GM12878 (cell line): ENCODE measurements at regions not wholly inside any gene's neighbourhood (a gene's known extent, or its start where the extent isn't known, plus 50 kb on each side); places are given as distances from the start of the nearest gene placed in this dataset.

ENCODE experiments used
- ATAC-seq: fragments of 200-7000 bp; cut with Tn5 transposase; 3 replicates; pipeline ENCODE4 v1.9.1; 2020; ENCODE audit warnings: mild to moderate bottlenecking, moderate library complexity
- BruUV-seq: library from RNA; stranded (reverse); fragments of 400-500 nt; replicated peaks from 2 replicates; lab custom pipeline; 2021; lab: Mats Ljungman, UMichigan
- CTCF ChIA-PET: fragments of 300-600 bp; sonication (Branson Sonifier 250); formaldehyde crosslinking; extraction: SDS; loops from one replicate; lab custom pipeline; 2021; ENCODE audit warnings: inconsistent platforms; lab: Yijun Ruan, JAX
- POLR2A ChIA-PET: fragments of 350-600 bp; formaldehyde crosslinking; extraction: SDS; loops from one replicate; lab custom pipeline; 2021; ENCODE audit warnings: inconsistent platforms; lab: Charles Lee
- RAD21 ChIA-PET: fragments of 300-600 bp; sonication (Branson Sonifier 250); formaldehyde crosslinking; loops from one replicate; lab custom pipeline; 2023; ENCODE audit warnings: antibody characterized with exemption; ENCODE audit not compliant: unreplicated experiment; lab: Charles Lee
- SMC1A ChIA-PET: fragments of 300-600 bp; sonication (Branson Sonifier 250); formaldehyde crosslinking; loops from one replicate; lab custom pipeline; 2023; ENCODE audit not compliant: unreplicated experiment, uncharacterized antibody; lab: Charles Lee
- DNase-seq: peaks from one replicate; pipeline ENCODE4 v3.0.0-alpha.2; 2011; ENCODE audit warnings: low read depth, low spot score
- FAIRE-seq: peaks from 3 replicates; lab custom pipeline; 2011; peaks lifted over from hg19 to GRCh38; lab: Jason Lieb, UNC
- H2AFZ ChIP-seq: 2 replicates; pipeline ENCODE4 v1.6.0; 2011; ENCODE audit warnings: low read depth, low read length, control low read depth; ENCODE audit not compliant: control insufficient read depth
- H3K27ac ChIP-seq: 2 replicates; pipeline ENCODE4 v1.5.1; 2011; ENCODE audit warnings: control low read depth; ENCODE audit not compliant: control insufficient read depth, insufficient read depth
- H3K27me3 ChIP-seq, 2 experiments: replicated peaks in 1 of 2; 2 replicates each; pipeline versions ENCODE4 v1.6.0 to v1.6.1; 2011; ENCODE audit warnings: low read length in 1 of 2; ENCODE audit not compliant: control insufficient read depth in 2 of 2, insufficient read depth in 2 of 2
- H3K36me3 ChIP-seq, 2 experiments: 2 replicates each; pipeline ENCODE4 v1.5.1; 2011; ENCODE audit warnings: low read length in 1 of 2; ENCODE audit not compliant: control insufficient read depth in 2 of 2, insufficient read depth in 2 of 2
- H3K4me1 ChIP-seq: 2 replicates; pipeline ENCODE4 v1.6.1; 2011; ENCODE audit warnings: mild to moderate bottlenecking, low read length, moderate library complexity, mixed read lengths; ENCODE audit not compliant: control insufficient read depth, insufficient read depth
- H3K4me2 ChIP-seq: 2 replicates; pipeline ENCODE4 v1.6.0; 2011; ENCODE audit warnings: control low read depth; ENCODE audit not compliant: control insufficient read depth, insufficient read depth
- H3K4me3 ChIP-seq: fragments of 200-600 bp; sonication (generic); 2 replicates; pipeline ENCODE4 v1.5.1; 2016
- H3K79me2 ChIP-seq: 2 replicates; pipeline ENCODE4 v1.6.0; 2011; ENCODE audit warnings: low read length; ENCODE audit not compliant: control insufficient read depth, insufficient read depth
- H3K9ac ChIP-seq: 2 replicates; pipeline ENCODE4 v1.8.0; 2011; ENCODE audit warnings: low read length, control low read depth, mixed read lengths; ENCODE audit not compliant: control insufficient read depth, insufficient read depth
- H3K9me3 ChIP-seq: replicated peaks from 3 replicates; pipeline ENCODE4 v1.5.1; 2011; ENCODE audit warnings: mild to moderate bottlenecking, low read length; ENCODE audit not compliant: control insufficient read depth, insufficient read depth
- H4K20me1 ChIP-seq: 2 replicates; pipeline ENCODE4 v1.6.0; 2011; ENCODE audit not compliant: control insufficient read depth, insufficient read depth
- ATF7 ChIP-seq: fragments of 450-650 bp; IDR thresholded peaks from 2 replicates; pipeline ENCODE4 v1.6.1; 2016; ENCODE audit warnings: low read depth, mild to moderate bottlenecking
- CREB1 ChIP-seq: IDR thresholded peaks from 2 replicates; pipeline ENCODE4 v1.6.1; 2012; ENCODE audit warnings: low read depth, mild to moderate bottlenecking, inconsistent platforms
- EP300 ChIP-seq, 2 experiments: fragments of 150-350 bp in 1 of 2; IDR thresholded peaks; 2 replicates each; pipeline ENCODE4 v1.6.1; 2011 to 2012; ENCODE audit warnings: low read depth in 2 of 2, low read length in 2 of 2, borderline replicate concordance in 1 of 2, improper control_type of control experiment in 1 of 2, inconsistent platforms in 1 of 2; ENCODE audit not compliant: control insufficient read depth in 1 of 2
- MTA3 ChIP-seq: IDR thresholded peaks from 2 replicates; pipeline ENCODE4 v1.6.1; 2012; ENCODE audit warnings: low read length, inconsistent platforms, borderline replicate concordance
- NR2F1 ChIP-seq: fragments of 450-650 bp; conservative IDR thresholded peaks from 2 replicates; pipeline ENCODE4 v1.6.1; 2017; ENCODE audit warnings: mild to moderate bottlenecking
- PAX5 ChIP-seq: IDR thresholded peaks from 2 replicates; pipeline ENCODE4 v1.6.1; 2011; ENCODE audit warnings: low read depth, low read length, borderline replicate concordance
- RCOR1 ChIP-seq: conservative IDR thresholded peaks from 2 replicates; pipeline ENCODE4 v1.6.1; 2012; ENCODE audit warnings: low read depth, low read length, improper control_type of control experiment
- STAT1 ChIP-seq: fragments of 450-650 bp; conservative IDR thresholded peaks from 2 replicates; pipeline ENCODE4 v1.6.1; 2014; ENCODE audit warnings: antibody characterized with exemption, mild to moderate bottlenecking
- STAT3 ChIP-seq: IDR thresholded peaks from 2 replicates; pipeline ENCODE4 v1.6.1; 2011; ENCODE audit warnings: low read depth, low read length, improper control_type of control experiment
- ZNF274 ChIP-seq: IDR thresholded peaks from one replicate; pipeline ENCODE4 v1.8.0; 2011; ENCODE audit not compliant: insufficient read length, insufficient read depth
- in situ Hi-C: fragments of 300-500 bp; cut with MboI; formaldehyde crosslinking; loops from 9 replicates; pipeline ENCODE4 v1.14.3; 2018; ENCODE audit warnings: mixed read lengths
- intact Hi-C: fragments of 100-400 bp; cut with micrococcal nuclease; formaldehyde crosslinking; loops from one replicate; pipeline ENCODE4 v1.14.2; 2022; ENCODE audit not compliant: unreplicated experiment
- TF ChIP-seq, protein P1 (sequence below): fragments of 450-650 bp; formaldehyde crosslinking; IDR thresholded peaks from 2 replicates; pipeline ENCODE4 v1.4.0; 2022; ENCODE audit warnings: mild to moderate bottlenecking, moderate library complexity
- TF ChIP-seq, protein P2 (sequence below): fragments of 450-650 bp; IDR thresholded peaks from 2 replicates; pipeline ENCODE4 v1.6.1; 2018; ENCODE audit warnings: borderline replicate concordance, mild to moderate bottlenecking; ENCODE audit not compliant: partially characterized antibody
- TF ChIP-seq, protein P3 (sequence below): fragments of 450-650 bp; formaldehyde crosslinking; IDR thresholded peaks from 2 replicates; pipeline ENCODE4 v1.4.0; 2020; ENCODE audit warnings: mild to moderate bottlenecking, moderate library complexity

DNA sequence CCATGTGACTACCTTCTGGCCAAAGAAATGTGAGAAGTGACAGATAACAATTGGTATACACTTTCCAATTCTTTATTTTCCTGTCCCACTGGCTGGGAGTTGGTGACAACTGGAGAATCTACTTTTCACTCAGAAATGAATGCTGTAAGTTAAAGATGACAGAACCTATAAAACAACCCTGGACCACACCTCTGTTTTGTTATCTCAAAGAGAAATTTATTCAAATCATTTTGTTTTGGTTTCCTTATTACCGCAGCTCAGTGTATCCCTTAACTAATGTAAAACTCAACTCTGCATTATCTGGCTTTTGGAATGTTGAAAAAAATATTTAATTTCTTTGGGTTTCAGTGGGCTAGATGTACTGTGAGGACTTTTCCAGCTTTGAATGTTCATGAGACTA, 469.8 kb downstream of the PCDH7 start (continued):
- TF ChIP-seq, protein P1, sequence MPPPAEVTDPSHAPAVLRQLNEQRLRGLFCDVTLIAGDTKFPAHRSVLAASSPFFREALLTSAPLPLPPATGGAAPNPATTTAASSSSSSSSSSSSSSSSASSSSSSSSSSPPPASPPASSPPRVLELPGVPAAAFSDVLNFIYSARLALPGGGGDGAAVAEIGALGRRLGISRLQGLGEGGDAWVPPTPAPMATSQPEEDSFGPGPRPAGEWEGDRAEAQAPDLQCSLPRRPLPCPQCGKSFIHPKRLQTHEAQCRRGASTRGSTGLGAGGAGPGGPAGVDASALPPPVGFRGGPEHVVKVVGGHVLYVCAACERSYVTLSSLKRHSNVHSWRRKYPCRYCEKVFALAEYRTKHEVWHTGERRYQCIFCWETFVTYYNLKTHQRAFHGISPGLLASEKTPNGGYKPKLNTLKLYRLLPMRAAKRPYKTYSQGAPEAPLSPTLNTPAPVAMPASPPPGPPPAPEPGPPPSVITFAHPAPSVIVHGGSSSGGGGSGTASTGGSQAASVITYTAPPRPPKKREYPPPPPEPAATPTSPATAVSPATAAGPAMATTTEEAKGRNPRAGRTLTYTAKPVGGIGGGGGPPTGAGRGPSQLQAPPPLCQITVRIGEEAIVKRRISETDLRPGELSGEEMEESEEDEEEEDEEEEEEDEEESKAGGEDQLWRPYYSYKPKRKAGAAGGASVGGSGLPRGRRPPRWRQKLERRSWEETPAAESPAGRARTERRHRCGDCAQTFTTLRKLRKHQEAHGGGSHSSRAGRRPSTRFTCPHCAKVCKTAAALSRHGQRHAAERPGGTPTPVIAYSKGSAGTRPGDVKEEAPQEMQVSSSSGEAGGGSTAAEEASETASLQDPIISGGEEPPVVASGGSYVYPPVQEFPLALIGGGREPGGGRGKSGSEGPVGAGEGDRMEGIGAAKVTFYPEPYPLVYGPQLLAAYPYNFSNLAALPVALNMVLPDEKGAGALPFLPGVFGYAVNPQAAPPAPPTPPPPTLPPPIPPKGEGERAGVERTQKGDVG: no peak
- TF ChIP-seq PAX5 (no peak), EP300 (IDR thresholded peaks at IDR 0.05; ENCODE audit: borderline replicate concordance in 1 of 2, control insufficient read depth in 1 of 2, low read depth in 2 of 2, low read length in 2 of 2) (no peak)

DNA sequence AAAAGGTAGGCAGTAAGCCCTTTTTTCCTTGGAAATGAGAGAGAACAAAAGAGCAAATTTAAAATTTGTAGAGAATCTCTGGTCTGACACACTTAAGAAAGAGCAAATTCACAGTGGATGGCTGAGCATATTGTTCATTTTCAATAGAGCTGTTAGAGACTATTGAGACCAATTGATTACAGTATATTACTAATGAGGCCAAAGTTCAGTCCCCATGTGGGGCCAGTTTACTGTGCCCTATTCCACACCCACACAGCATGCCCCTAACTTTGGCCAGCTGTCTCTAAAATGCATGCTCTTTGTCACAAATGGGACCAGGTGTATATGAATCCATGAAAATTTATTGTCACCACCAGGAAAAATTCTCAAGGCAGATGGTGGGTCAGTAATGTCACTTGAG, 470.5 kb downstream of the PCDH7 start:
- Histone ChIP-seq H3K36me3 (no peaks in the 10 kb centered on the region), H3K79me2 (no peaks in the 10 kb centered on the region), H3K9me3 (no peaks in the 10 kb centered on the region; the same call in 2 of the 3 replicates), H3K27ac (no peak overlapping the region), H4K20me1 (no peaks in the 10 kb centered on the region), H2AFZ (no peak overlapping the region), H3K4me2 (no peak overlapping the region), H3K4me1 (no peaks in the 10 kb centered on the region), H3K9ac (no peak overlapping the region), H3K4me3 (no peak overlapping the region), H3K27me3 (no peaks in the 10 kb centered on the region)
- DNase-seq: no peak
- RAD21 ChIA-PET: no interaction called here
- CTCF ChIA-PET: interaction anchor here (1.1 kb wide), 2 partner anchors 11 to 30 kb away, joined by 3 read pairs; no protein-coding TSS in a partner anchor
- POLR2A ChIA-PET: no interaction called here
- no peak for FAIRE-seq
- no TSS peak for BruUV-seq
- ATAC-seq: no peak
- SMC1A ChIA-PET: interaction anchor here (0.9 to 1.2 kb wide), 2 partner anchors 11 to 18 kb away, joined by 3 read pairs; no protein-coding TSS in a partner anchor
- intact Hi-C loops (no loop called here), in situ Hi-C loops (no loop called here)
- TF ChIP-seq MTA3 (no peak), STAT1 (no peak), NR2F1 (no peak), ZNF274 (no peak), CREB1 (no peak), STAT3 (no peak), ATF7 (no peak), RCOR1 (no peak)
- TF ChIP-seq, protein P2, sequence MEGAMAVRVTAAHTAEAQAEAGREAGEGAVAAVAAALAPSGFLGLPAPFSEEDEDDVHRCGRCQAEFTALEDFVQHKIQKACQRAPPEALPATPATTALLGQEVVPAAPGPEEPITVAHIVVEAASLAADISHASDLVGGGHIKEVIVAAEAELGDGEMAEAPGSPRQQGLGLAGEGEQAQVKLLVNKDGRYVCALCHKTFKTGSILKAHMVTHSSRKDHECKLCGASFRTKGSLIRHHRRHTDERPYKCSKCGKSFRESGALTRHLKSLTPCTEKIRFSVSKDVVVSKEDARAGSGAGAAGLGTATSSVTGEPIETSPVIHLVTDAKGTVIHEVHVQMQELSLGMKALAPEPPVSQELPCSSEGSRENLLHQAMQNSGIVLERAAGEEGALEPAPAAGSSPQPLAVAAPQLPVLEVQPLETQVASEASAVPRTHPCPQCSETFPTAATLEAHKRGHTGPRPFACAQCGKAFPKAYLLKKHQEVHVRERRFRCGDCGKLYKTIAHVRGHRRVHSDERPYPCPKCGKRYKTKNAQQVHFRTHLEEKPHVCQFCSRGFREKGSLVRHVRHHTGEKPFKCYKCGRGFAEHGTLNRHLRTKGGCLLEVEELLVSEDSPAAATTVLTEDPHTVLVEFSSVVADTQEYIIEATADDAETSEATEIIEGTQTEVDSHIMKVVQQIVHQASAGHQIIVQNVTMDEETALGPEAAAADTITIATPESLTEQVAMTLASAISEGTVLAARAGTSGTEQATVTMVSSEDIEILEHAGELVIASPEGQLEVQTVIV: no peak
- TF ChIP-seq, protein P3, sequence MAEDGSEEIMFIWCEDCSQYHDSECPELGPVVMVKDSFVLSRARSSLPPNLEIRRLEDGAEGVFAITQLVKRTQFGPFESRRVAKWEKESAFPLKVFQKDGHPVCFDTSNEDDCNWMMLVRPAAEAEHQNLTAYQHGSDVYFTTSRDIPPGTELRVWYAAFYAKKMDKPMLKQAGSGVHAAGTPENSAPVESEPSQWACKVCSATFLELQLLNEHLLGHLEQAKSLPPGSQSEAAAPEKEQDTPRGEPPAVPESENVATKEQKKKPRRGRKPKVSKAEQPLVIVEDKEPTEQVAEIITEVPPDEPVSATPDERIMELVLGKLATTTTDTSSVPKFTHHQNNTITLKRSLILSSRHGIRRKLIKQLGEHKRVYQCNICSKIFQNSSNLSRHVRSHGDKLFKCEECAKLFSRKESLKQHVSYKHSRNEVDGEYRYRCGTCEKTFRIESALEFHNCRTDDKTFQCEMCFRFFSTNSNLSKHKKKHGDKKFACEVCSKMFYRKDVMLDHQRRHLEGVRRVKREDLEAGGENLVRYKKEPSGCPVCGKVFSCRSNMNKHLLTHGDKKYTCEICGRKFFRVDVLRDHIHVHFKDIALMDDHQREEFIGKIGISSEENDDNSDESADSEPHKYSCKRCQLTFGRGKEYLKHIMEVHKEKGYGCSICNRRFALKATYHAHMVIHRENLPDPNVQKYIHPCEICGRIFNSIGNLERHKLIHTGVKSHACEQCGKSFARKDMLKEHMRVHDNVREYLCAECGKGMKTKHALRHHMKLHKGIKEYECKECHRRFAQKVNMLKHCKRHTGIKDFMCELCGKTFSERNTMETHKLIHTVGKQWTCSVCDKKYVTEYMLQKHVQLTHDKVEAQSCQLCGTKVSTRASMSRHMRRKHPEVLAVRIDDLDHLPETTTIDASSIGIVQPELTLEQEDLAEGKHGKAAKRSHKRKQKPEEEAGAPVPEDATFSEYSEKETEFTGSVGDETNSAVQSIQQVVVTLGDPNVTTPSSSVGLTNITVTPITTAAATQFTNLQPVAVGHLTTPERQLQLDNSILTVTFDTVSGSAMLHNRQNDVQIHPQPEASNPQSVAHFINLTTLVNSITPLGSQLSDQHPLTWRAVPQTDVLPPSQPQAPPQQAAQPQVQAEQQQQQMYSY (CRISPR knock-in tag): no peak
